ENCODE measurements at regions not wholly inside any gene's neighbourhood (a gene's known extent, or its start where the extent isn't known, plus 50 kb on each side); places are given as distances from the start of the nearest gene placed in this dataset.

DNA sequence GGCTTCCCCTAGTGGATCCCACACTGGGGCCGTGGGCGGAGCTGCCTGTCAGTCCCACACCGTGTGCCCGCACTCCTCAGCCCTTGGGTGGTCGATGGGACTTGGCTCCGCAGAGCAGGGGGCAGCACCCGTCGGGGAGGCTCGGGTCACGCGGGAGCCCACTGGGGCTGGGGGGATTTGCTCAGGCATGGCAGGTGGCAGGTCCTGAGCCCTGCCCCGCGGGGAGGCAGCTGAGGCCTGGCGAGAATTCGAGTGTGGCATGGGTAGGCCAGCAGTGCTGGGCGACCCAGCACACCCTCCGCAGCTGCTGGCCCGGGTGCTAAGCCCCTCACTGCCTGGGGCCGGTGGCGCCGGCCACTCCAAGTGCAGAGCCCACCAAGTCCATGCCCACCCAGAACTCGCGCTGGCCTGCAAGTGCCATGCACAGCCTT lies 481.7 kb upstream of the PRR20A start:
- Histone ChIP-seq H3K27me3 (replicated peaks in 1 of 7) (no peaks in the 10 kb centered on the region), H3K4me1 (no peaks in the 10 kb centered on the region), H3K36me3 (no peaks in the 10 kb centered on the region), H3K9me3 (peaks cover 0 to 71% (median 60%) of the 10 kb centered on the region in 8 donors), H3K4me3 (no peak overlapping the region), H3K27ac (no peak overlapping the region)
- TF ChIP-seq, protein P1, sequence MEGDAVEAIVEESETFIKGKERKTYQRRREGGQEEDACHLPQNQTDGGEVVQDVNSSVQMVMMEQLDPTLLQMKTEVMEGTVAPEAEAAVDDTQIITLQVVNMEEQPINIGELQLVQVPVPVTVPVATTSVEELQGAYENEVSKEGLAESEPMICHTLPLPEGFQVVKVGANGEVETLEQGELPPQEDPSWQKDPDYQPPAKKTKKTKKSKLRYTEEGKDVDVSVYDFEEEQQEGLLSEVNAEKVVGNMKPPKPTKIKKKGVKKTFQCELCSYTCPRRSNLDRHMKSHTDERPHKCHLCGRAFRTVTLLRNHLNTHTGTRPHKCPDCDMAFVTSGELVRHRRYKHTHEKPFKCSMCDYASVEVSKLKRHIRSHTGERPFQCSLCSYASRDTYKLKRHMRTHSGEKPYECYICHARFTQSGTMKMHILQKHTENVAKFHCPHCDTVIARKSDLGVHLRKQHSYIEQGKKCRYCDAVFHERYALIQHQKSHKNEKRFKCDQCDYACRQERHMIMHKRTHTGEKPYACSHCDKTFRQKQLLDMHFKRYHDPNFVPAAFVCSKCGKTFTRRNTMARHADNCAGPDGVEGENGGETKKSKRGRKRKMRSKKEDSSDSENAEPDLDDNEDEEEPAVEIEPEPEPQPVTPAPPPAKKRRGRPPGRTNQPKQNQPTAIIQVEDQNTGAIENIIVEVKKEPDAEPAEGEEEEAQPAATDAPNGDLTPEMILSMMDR (IDR thresholded peaks at IDR 0.05 in 8 of 11, conservative IDR thresholded peaks at IDR 0.05 in 3 of 11) = no peak
- TF ChIP-seq POLR2A (IDR thresholded peaks at IDR 0.05) (no peak), POLR2AphosphoS5 (IDR thresholded peaks at IDR 0.05) (no peak)
- intact Hi-C loops (cut with DNase I; ENCODE audit: low total_unique reads) = no loop called here
- peak; percentile 71 for DNase-seq
- WGBS, 5 donors = 91 to 100% (median 94%) methylated on average over 6 to 23 of the region's 23 CpGs

DNA sequence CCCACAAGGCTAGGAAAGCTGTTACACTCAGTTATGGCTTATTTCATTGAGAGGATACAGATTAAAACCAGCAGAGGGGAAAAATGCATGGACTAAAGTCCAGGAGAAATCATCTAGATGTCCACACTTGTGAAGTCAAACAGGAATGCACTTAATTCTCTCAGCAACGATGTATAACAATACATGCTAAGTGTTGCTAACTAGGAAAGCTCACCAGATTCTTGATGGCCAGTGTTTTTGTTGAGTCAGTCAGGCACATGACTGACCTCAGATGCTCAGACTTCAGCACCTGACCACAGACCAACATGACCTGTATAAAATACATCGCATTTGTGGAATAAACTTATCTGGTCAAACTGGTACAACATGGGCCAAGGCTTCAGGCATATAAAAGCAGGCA lies 470.2 kb upstream of the PRR20A start:
- H3K4me3 ChIP-seq = no peak overlapping the region
- peaks cover 0 to 36% (median 8%) of the 10 kb centered on the region in 8 donors for H3K9me3 ChIP-seq
- 73 to 83% (median 82%) methylated on average over 2 of the region's 2 CpGs for WGBS, 5 donors
- H3K27me3 ChIP-seq (replicated peaks in 1 of 7) = no peaks in the 10 kb centered on the region
- no peak overlapping the region for H3K27ac ChIP-seq
- H3K36me3 ChIP-seq = no peaks in the 10 kb centered on the region
- intact Hi-C loops (cut with DNase I; ENCODE audit: low total_unique reads) = no loop called here
- no peak for DNase-seq
- no peak for TF ChIP-seq POLR2AphosphoS5 (IDR thresholded peaks at IDR 0.05)
- TF ChIP-seq, protein P1 (IDR thresholded peaks at IDR 0.05 in 8 of 11, conservative IDR thresholded peaks at IDR 0.05 in 3 of 11) = no peak
- TF ChIP-seq POLR2A (IDR thresholded peaks at IDR 0.05) = no peak
- H3K4me1 ChIP-seq = no peaks in the 10 kb centered on the region

DNA sequence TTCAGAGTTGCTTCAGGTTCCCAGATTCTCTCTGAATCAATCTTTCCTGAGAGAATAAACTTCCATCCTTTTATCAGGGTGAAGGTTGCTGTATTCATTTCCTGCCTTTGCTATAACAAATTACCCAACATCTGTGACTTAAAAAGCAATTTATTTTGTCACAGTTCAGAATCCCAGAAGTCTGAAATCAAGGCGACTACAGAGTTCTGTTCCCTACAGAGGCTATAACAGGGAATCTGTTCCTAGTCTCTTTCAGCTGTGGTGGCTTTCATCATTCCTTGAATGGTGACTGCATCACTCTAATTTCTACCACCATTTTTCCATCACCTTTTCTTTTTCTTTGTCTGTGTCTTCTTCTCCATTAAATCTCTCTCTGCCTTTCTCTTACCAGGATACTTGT lies 459.3 kb upstream of the PRR20A start:
- Histone ChIP-seq H3K27ac (no peak overlapping the region), H3K9me3 (peaks cover 0 to 50% (median 41%) of the 10 kb centered on the region in 8 donors), H3K4me3 (no peak overlapping the region), H3K27me3 (replicated peaks in 1 of 7) (no peaks in the 10 kb centered on the region), H3K36me3 (no peaks in the 10 kb centered on the region), H3K4me1 (no peaks in the 10 kb centered on the region)
- TF ChIP-seq POLR2AphosphoS5 (IDR thresholded peaks at IDR 0.05) (no peak), POLR2A (IDR thresholded peaks at IDR 0.05) (no peak)
- intact Hi-C loops (cut with DNase I; ENCODE audit: low total_unique reads) = no loop called here
- DNase-seq = no peak
- WGBS, 5 donors = 50 to 68% (median 64%) methylated on average over 1 of the region's 1 CpG

DNA sequence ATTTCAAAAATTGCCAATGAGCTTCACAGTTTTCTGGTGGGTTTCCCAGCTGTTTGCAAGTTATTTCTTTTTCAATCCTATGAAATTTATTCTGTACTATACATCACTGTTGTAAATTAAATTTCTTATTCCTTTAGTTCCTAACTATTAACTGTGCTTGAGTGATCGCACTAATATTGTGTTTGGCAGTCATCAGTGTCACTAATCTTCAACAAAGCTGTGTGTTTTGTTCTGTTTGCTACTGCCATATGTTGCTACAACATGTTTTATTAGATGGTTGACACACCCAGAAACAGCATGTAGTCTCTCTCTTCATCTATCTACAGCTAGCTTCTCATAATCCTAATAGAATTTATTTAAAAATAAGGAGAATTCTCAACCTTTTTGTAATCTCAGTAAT lies 453.6 kb upstream of the PRR20A start:
- Histone ChIP-seq H3K4me1 (no peaks in the 10 kb centered on the region), H3K27ac (no peak overlapping the region), H3K9me3 (peaks cover 0 to 10% (median 0%) of the 10 kb centered on the region in 8 donors), H3K4me3 (no peak overlapping the region), H3K27me3 (replicated peaks in 1 of 7) (no peaks in the 10 kb centered on the region), H3K36me3 (no peaks in the 10 kb centered on the region)
- TF ChIP-seq, protein P1 (IDR thresholded peaks at IDR 0.05 in 8 of 11, conservative IDR thresholded peaks at IDR 0.05 in 3 of 11) = no peak
- TF ChIP-seq POLR2A (IDR thresholded peaks at IDR 0.05) = no peak
- no peak for TF ChIP-seq POLR2AphosphoS5 (IDR thresholded peaks at IDR 0.05)
- 80 to 100% (median 86%) methylated on average over 1 of the region's 1 CpG for WGBS, 5 donors
- intact Hi-C loops (cut with DNase I; ENCODE audit: low total_unique reads) = no loop called here
- DNase-seq = no peak

DNA sequence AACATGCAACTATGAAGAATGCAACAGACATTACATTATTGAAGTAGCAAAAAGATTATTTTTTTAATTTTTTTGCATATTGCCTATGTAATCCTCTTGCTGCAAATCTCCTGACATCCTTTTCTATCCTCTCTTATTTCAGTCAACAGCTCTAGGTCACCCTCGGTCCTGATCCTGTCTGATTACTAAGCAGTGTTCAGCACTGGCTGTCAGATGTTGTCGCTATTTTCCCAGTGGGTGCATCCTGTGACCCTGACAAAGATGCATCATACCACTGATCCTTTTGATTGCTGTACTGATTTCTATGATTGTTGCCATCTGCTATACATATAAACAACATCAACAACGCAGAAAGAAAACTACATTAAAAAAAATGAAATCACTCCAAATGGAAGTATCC lies 443.7 kb upstream of the PRR20A start:
- Histone ChIP-seq H3K36me3 (no peaks in the 10 kb centered on the region), H3K27ac (no peak overlapping the region), H3K9me3 (peaks cover 0 to 34% (median 13%) of the 10 kb centered on the region in 8 donors), H3K27me3 (replicated peaks in 1 of 7) (no peaks in the 10 kb centered on the region), H3K4me3 (no peak overlapping the region), H3K4me1 (no peaks in the 10 kb centered on the region)
- WGBS, 5 donors = 44 to 66% (median 56%) methylated on average over 3 of the region's 3 CpGs
- TF ChIP-seq POLR2AphosphoS5 (IDR thresholded peaks at IDR 0.05) = no peak
- TF ChIP-seq, protein P1 (IDR thresholded peaks at IDR 0.05 in 8 of 11, conservative IDR thresholded peaks at IDR 0.05 in 3 of 11) = no peak
- no peak for TF ChIP-seq POLR2A (IDR thresholded peaks at IDR 0.05)
- no peak for DNase-seq
- intact Hi-C loops (cut with DNase I; ENCODE audit: low total_unique reads) = no loop called here

All from spleen (tissue), 11 donors.